Osteoblast (primary cell): ENCODE measurements at regions not wholly inside any gene's neighbourhood (a gene's known extent, or its start where the extent isn't known, plus 50 kb on each side); places are given as distances from the start of the nearest gene placed in this dataset.

Experiments used
- DNase-seq: peaks from one replicate; pipeline ENCODE4 v3.0.0; 2011; ENCODE audit warnings: low spot score, mixed read lengths; ENCODE audit not compliant: insufficient read length; ENCODE audit errors: missing footprints
- H2AFZ ChIP-seq: 2 replicates; pipeline ENCODE4 v1.6.0; 2011; ENCODE audit warnings: mild to moderate bottlenecking, low read length
- H3K27ac ChIP-seq: 2 replicates; pipeline ENCODE4 v1.5.1; 2011; ENCODE audit warnings: mild to moderate bottlenecking, low read depth, low read length, moderate library complexity
- H3K27me3 ChIP-seq: 2 replicates; pipeline ENCODE4 v1.6.0; 2012; ENCODE audit warnings: mild to moderate bottlenecking, control low read depth, inconsistent platforms, low read length, moderate library complexity; ENCODE audit not compliant: insufficient read depth
- H3K36me3 ChIP-seq: 2 replicates; pipeline ENCODE4 v1.5.1; 2011; ENCODE audit warnings: mild to moderate bottlenecking, low read length, control low read depth, moderate library complexity; ENCODE audit not compliant: insufficient read depth
- H3K4me1 ChIP-seq: 2 replicates; pipeline ENCODE4 v1.5.1; 2011; ENCODE audit warnings: mild to moderate bottlenecking, low read length, control low read depth, moderate library complexity; ENCODE audit not compliant: insufficient read depth
- H3K4me2 ChIP-seq: 2 replicates; pipeline ENCODE4 v1.6.0; 2011; ENCODE audit warnings: mild to moderate bottlenecking, low read length; ENCODE audit not compliant: insufficient read depth
- H3K4me3 ChIP-seq: fragments of 200-600 bp; sonication (generic); 3 replicates; pipeline ENCODE4 v1.5.1; 2012; ENCODE audit warnings: mild to moderate bottlenecking, low read length, inconsistent platforms; ENCODE audit not compliant: insufficient read depth
- H3K79me2 ChIP-seq: 2 replicates; pipeline ENCODE4 v1.6.0; 2012; ENCODE audit warnings: mild to moderate bottlenecking, low read length, control low read depth, inconsistent platforms; ENCODE audit not compliant: insufficient read depth
- H3K9me3 ChIP-seq: 2 replicates; pipeline ENCODE4 v1.5.1; 2011; ENCODE audit warnings: low read depth, low read length, control low read depth
- H4K20me1 ChIP-seq: 2 replicates; pipeline ENCODE4 v1.6.0; 2012; ENCODE audit warnings: mild to moderate bottlenecking, low read length, control low read depth; ENCODE audit not compliant: insufficient read depth
- CTCF ChIP-seq: IDR thresholded peaks from 2 replicates; pipeline ENCODE4 v1.5.1; 2011; ENCODE audit warnings: mild to moderate bottlenecking, low read depth, low read length, moderate library complexity; ENCODE audit errors: extremely low read depth

GRCh38 chr10:4688168-4688567, 137.8 kb upstream of the AKR1E2 start:
- Histone ChIP-seq H3K27me3 (no peaks in the 10 kb centered on the region), H3K4me3 (no peak overlapping the region), H3K4me2 (no peak overlapping the region), H3K36me3 (no peaks in the 10 kb centered on the region), H2AFZ (no peak overlapping the region), H3K79me2 (no peaks in the 10 kb centered on the region), H3K4me1 (peaks cover 31% of the 10 kb centered on the region), H4K20me1 (no peaks in the 10 kb centered on the region), H3K9me3 (no peaks in the 10 kb centered on the region), H3K27ac (no peak overlapping the region)
- TF ChIP-seq CTCF = no peak
- DNase-seq = no peak

GRCh38 chr10:4687397-4687796, 138.6 kb upstream of the AKR1E2 start:
- Histone ChIP-seq H3K4me3 (no peak overlapping the region), H3K27me3 (no peaks in the 10 kb centered on the region), H3K79me2 (no peaks in the 10 kb centered on the region), H3K4me2 (no peak overlapping the region), H4K20me1 (no peaks in the 10 kb centered on the region), H3K27ac (peak overlapping the region; percentile 56), H3K9me3 (no peaks in the 10 kb centered on the region), H3K36me3 (no peaks in the 10 kb centered on the region), H3K4me1 (peaks cover 30% of the 10 kb centered on the region), H2AFZ (peak overlapping the region; percentile 12)
- peak; percentile 32 for DNase-seq
- TF ChIP-seq CTCF = no peak

- Histone ChIP-seq H3K4me3 (no peak overlapping the region), H3K27ac (peak overlapping the region; percentile 64), H3K27me3 (no peaks in the 10 kb centered on the region), H3K4me1 (peaks cover 22% of the 10 kb centered on the region), H4K20me1 (no peaks in the 10 kb centered on the region), H3K9me3 (no peaks in the 10 kb centered on the region), H3K4me2 (peak overlapping the region; percentile 18), H2AFZ (no peak overlapping the region), H3K36me3 (no peaks in the 10 kb centered on the region), H3K79me2 (no peaks in the 10 kb centered on the region)
- no peak for TF ChIP-seq CTCF
- DNase-seq = peak; percentile 74
Observed at GRCh38 chr10:4686644-4686996, 139.4 kb upstream of the AKR1E2 start.

GRCh38 chr10:4685904-4686643, 139.9 kb upstream of the AKR1E2 start:
- TF ChIP-seq CTCF = no peak
- peak overlapping the region; percentile 64 for H3K27ac ChIP-seq
- H3K9me3 ChIP-seq = no peaks in the 10 kb centered on the region
- H3K4me2 ChIP-seq = peak overlapping the region; percentile 18
- no peaks in the 10 kb centered on the region for H3K36me3 ChIP-seq
- H3K4me1 ChIP-seq = peaks cover 19% of the 10 kb centered on the region
- no peaks in the 10 kb centered on the region for H4K20me1 ChIP-seq
- no peak overlapping the region for H3K4me3 ChIP-seq
- no peak for DNase-seq
- H3K27me3 ChIP-seq = no peaks in the 10 kb centered on the region
- no peak overlapping the region for H2AFZ ChIP-seq
- no peaks in the 10 kb centered on the region for H3K79me2 ChIP-seq
